ENCODE measurements at regions not wholly inside any gene's neighbourhood (a gene's known extent, or its start where the extent isn't known, plus 50 kb on each side); places are given as distances from the start of the nearest gene placed in this dataset.

- no peak for DNase-seq
Measured at GRCh38 chr13:79671420-79671819, 190.5 kb downstream of the NDFIP2 start.

GRCh38 chr13:79668201-79668752, 187.3 kb downstream of the NDFIP2 start:
- DNase-seq, result no peak

- no peak for DNase-seq
Measured at GRCh38 chr13:79667771-79668170, 186.8 kb downstream of the NDFIP2 start.

- DNase-seq, result no peak
Measured at GRCh38 chr13:79663977-79664636, 183.2 kb downstream of the NDFIP2 start.

GRCh38 chr13:79663435-79663834, 182.5 kb downstream of the NDFIP2 start:
- DNase-seq, result no peak

- DNase-seq, result no peak
Measured at GRCh38 chr13:79662882-79663281, 181.9 kb downstream of the NDFIP2 start.

- no peak for DNase-seq
Measured at GRCh38 chr13:79660361-79660760, 179.4 kb downstream of the NDFIP2 start.

- DNase-seq, result peak; percentile 68 to 72
Measured at GRCh38 chr13:79659121-79659521, 178.2 kb downstream of the NDFIP2 start.

GRCh38 chr13:79658333-79658975, 177.5 kb downstream of the NDFIP2 start:
- DNase-seq, result no peak

GRCh38 chr13:79655509-79655908, 174.6 kb downstream of the NDFIP2 start:
- no peak for DNase-seq

GRCh38 chr13:79654520-79654919, 173.6 kb downstream of the NDFIP2 start:
- no peak for DNase-seq

- DNase-seq, result no peak
Measured at GRCh38 chr13:79650688-79651087, 169.7 kb downstream of the NDFIP2 start.

- no peak for DNase-seq
Measured at GRCh38 chr13:79648191-79648590, 167.2 kb downstream of the NDFIP2 start.

- DNase-seq, result no peak
Measured at GRCh38 chr13:79647533-79647932, 166.6 kb downstream of the NDFIP2 start.

GRCh38 chr13:79646880-79647279, 165.9 kb downstream of the NDFIP2 start:
- DNase-seq, result no peak

- DNase-seq, result no peak
Measured at GRCh38 chr13:79645569-79645968, 164.6 kb downstream of the NDFIP2 start.

- no peak for DNase-seq
Measured at GRCh38 chr13:79642596-79642995, 161.6 kb downstream of the NDFIP2 start.

GRCh38 chr13:79637133-79637763, 156.3 kb downstream of the NDFIP2 start:
- DNase-seq, result peak; percentile 49 to 53

GRCh38 chr13:79631051-79631659, 150.2 kb downstream of the NDFIP2 start:
- DNase-seq, result no peak

- peak in 1 of 2 donors; percentile 15 for DNase-seq
Measured at GRCh38 chr13:79628463-79628862, 147.5 kb downstream of the NDFIP2 start.

- no peak for DNase-seq
Measured at GRCh38 chr13:79626924-79627323, 146.0 kb downstream of the NDFIP2 start.

GRCh38 chr13:79625517-79625916, 144.6 kb downstream of the NDFIP2 start:
- no peak for DNase-seq

- no peak for DNase-seq
Measured at GRCh38 chr13:79621902-79622301, 140.9 kb downstream of the NDFIP2 start.
